ENCODE measurements at regions not wholly inside any gene's neighbourhood (a gene's known extent, or its start where the extent isn't known, plus 50 kb on each side); places are given as distances from the start of the nearest gene placed in this dataset.

GRCh38 chr18:78837754-78838153 lies 141.9 kb upstream of the SALL3 start:
- Histone ChIP-seq H3K9ac (ENCODE audit: insufficient read depth, low read length) (no peak overlapping the region), H3K4me1 (ENCODE audit: control insufficient read depth, extremely low read depth, insufficient read depth, low read length) (no peaks in the 10 kb centered on the region), H3K27me3 (ENCODE audit: control insufficient read depth, insufficient read depth, low read length) (no peaks in the 10 kb centered on the region), H3K4me3 (replicated peaks in 1 of 4; ENCODE audit: control extremely low read depth in 1 of 4, insufficient read depth in 1 of 4, low read depth in 3 of 4, low read length in 4 of 4) (no peak overlapping the region), H4K20me1 (ENCODE audit: control insufficient read depth, extremely low read depth, insufficient read depth, low read length) (no peaks in the 10 kb centered on the region), H3K79me2 (ENCODE audit: control insufficient read depth, insufficient read depth, low read length) (no peaks in the 10 kb centered on the region), H3K27ac (ENCODE audit: insufficient read depth, low read length) (no peak overlapping the region), H3K36me3 (ENCODE audit: control insufficient read depth, insufficient read depth, low read length) (no peaks in the 10 kb centered on the region), H2AFZ (ENCODE audit: low read length) (no peak overlapping the region), H3K9me3 (ENCODE audit: control insufficient read depth, insufficient read depth, low read depth, low read length) (peaks cover 2% of the 10 kb centered on the region), H3K4me2 (ENCODE audit: extremely low read depth, insufficient read depth, low read length) (no peak overlapping the region)
- DNase-seq (ENCODE audit: low read depth in 2 of 2), result no peak
- TF ChIP-seq EZH2 (IDR thresholded peaks at IDR 0.05; ENCODE audit: low read length, missing control alignments) (no peak), CTCF (conservative IDR thresholded peaks at IDR 0.05 in 1 of 2, IDR thresholded peaks at IDR 0.05 in 1 of 2; ENCODE audit: low read depth in 1 of 2, low read length in 2 of 2) (no peak)

- Histone ChIP-seq H3K27ac (ENCODE audit: insufficient read depth, low read length) (no peak overlapping the region), H3K9ac (ENCODE audit: insufficient read depth, low read length) (no peak overlapping the region), H2AFZ (ENCODE audit: low read length) (no peak overlapping the region), H3K4me2 (ENCODE audit: extremely low read depth, insufficient read depth, low read length) (no peak overlapping the region), H3K79me2 (ENCODE audit: control insufficient read depth, insufficient read depth, low read length) (no peaks in the 10 kb centered on the region), H4K20me1 (ENCODE audit: control insufficient read depth, extremely low read depth, insufficient read depth, low read length) (no peaks in the 10 kb centered on the region), H3K4me3 (replicated peaks in 1 of 4; ENCODE audit: control extremely low read depth in 1 of 4, insufficient read depth in 1 of 4, low read depth in 3 of 4, low read length in 4 of 4) (no peak overlapping the region), H3K4me1 (ENCODE audit: control insufficient read depth, extremely low read depth, insufficient read depth, low read length) (no peaks in the 10 kb centered on the region), H3K27me3 (ENCODE audit: control insufficient read depth, insufficient read depth, low read length) (no peaks in the 10 kb centered on the region), H3K9me3 (ENCODE audit: control insufficient read depth, insufficient read depth, low read depth, low read length) (peaks cover 2% of the 10 kb centered on the region), H3K36me3 (ENCODE audit: control insufficient read depth, insufficient read depth, low read length) (no peaks in the 10 kb centered on the region)
- TF ChIP-seq CTCF (conservative IDR thresholded peaks at IDR 0.05 in 1 of 2, IDR thresholded peaks at IDR 0.05 in 1 of 2; ENCODE audit: low read depth in 1 of 2, low read length in 2 of 2) (no peak), EZH2 (IDR thresholded peaks at IDR 0.05; ENCODE audit: low read length, missing control alignments) (no peak)
- no peak for DNase-seq (ENCODE audit: low read depth in 2 of 2)
Measured at GRCh38 chr18:78838183-78838582, 141.4 kb upstream of the SALL3 start.

- no peak overlapping the region for H2AFZ ChIP-seq (ENCODE audit: low read length)
- H3K79me2 ChIP-seq (ENCODE audit: control insufficient read depth, insufficient read depth, low read length), result no peaks in the 10 kb centered on the region
- H3K27ac ChIP-seq (ENCODE audit: insufficient read depth, low read length), result no peak overlapping the region
- H4K20me1 ChIP-seq (ENCODE audit: control insufficient read depth, extremely low read depth, insufficient read depth, low read length), result no peaks in the 10 kb centered on the region
- no peak overlapping the region for H3K4me2 ChIP-seq (ENCODE audit: extremely low read depth, insufficient read depth, low read length)
- no peak for TF ChIP-seq CTCF (conservative IDR thresholded peaks at IDR 0.05 in 1 of 2, IDR thresholded peaks at IDR 0.05 in 1 of 2; ENCODE audit: low read depth in 1 of 2, low read length in 2 of 2)
- no peak for TF ChIP-seq EZH2 (IDR thresholded peaks at IDR 0.05; ENCODE audit: low read length, missing control alignments)
- no peak overlapping the region for H3K4me3 ChIP-seq (replicated peaks in 1 of 4; ENCODE audit: control extremely low read depth in 1 of 4, insufficient read depth in 1 of 4, low read depth in 3 of 4, low read length in 4 of 4)
- DNase-seq (ENCODE audit: low read depth in 2 of 2), result no peak
- no peaks in the 10 kb centered on the region for H3K36me3 ChIP-seq (ENCODE audit: control insufficient read depth, insufficient read depth, low read length)
- H3K9ac ChIP-seq (ENCODE audit: insufficient read depth, low read length), result no peak overlapping the region
- no peaks in the 10 kb centered on the region for H3K9me3 ChIP-seq (ENCODE audit: control insufficient read depth, insufficient read depth, low read depth, low read length)
- no peaks in the 10 kb centered on the region for H3K27me3 ChIP-seq (ENCODE audit: control insufficient read depth, insufficient read depth, low read length)
- H3K4me1 ChIP-seq (ENCODE audit: control insufficient read depth, extremely low read depth, insufficient read depth, low read length), result no peaks in the 10 kb centered on the region
Measured at GRCh38 chr18:78849046-78849445, 130.6 kb upstream of the SALL3 start.

Measured in fibroblast of lung (primary cell).